ENCODE measurements at regions not wholly inside any gene's neighbourhood (a gene's known extent, or its start where the extent isn't known, plus 50 kb on each side); places are given as distances from the start of the nearest gene placed in this dataset.

- no peak for DNase-seq
These were observed 529.9 kb downstream of the TCERG1L start for GRCh38 chr10:130781623-130782022.

DNA sequence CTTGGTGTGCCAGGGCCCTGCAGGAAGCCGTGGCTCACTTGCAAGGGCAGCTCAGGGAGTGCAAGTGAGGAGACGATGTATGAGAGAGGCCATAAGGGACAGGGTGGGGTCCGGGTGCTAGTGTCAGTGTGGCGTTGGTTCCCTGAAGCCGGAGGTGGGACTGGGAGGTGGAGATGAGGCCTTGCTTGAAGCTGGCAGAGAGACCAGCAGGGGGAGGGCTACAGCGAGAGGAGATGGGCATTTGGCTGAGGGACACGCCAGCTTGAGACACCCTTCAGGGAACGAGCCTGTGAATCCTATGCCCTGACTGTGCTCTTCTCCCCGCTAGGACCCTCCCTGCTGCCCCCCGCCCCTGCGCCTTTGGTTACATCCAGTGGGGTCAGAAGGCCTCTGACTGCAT is 529.1 kb downstream of the TCERG1L start:
- no peak for DNase-seq

GRCh38 chr10:130784326-130784725 is 527.2 kb downstream of the TCERG1L start:
- no peak for DNase-seq

- DNase-seq: no peak
These were observed 525.1 kb downstream of the TCERG1L start for GRCh38 chr10:130786365-130786966.

DNA sequence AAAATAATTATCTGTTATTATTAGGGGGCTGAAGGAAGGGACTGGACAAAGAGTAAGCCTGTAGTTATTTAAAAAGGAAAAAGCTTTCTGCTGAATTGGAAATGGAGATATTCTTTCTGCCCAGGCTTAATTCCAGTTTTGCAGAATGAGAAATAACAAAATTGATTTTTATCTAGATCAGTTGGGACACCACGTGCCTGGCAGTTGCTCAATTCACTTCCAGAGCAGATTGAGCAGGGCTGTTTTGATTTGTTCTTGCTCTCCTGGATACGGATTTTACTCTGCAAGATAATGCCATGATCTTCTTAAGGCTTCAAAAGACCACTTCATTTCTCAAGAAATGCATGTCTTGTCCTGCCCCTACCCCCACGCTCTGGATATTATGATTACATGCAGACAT is 524.3 kb downstream of the TCERG1L start:
- no peak for DNase-seq

- DNase-seq: no peak
These were observed 523.7 kb downstream of the TCERG1L start for GRCh38 chr10:130787821-130788220.

- no peak for DNase-seq
These were observed 521.2 kb downstream of the TCERG1L start for GRCh38 chr10:130790339-130790738.

DNA sequence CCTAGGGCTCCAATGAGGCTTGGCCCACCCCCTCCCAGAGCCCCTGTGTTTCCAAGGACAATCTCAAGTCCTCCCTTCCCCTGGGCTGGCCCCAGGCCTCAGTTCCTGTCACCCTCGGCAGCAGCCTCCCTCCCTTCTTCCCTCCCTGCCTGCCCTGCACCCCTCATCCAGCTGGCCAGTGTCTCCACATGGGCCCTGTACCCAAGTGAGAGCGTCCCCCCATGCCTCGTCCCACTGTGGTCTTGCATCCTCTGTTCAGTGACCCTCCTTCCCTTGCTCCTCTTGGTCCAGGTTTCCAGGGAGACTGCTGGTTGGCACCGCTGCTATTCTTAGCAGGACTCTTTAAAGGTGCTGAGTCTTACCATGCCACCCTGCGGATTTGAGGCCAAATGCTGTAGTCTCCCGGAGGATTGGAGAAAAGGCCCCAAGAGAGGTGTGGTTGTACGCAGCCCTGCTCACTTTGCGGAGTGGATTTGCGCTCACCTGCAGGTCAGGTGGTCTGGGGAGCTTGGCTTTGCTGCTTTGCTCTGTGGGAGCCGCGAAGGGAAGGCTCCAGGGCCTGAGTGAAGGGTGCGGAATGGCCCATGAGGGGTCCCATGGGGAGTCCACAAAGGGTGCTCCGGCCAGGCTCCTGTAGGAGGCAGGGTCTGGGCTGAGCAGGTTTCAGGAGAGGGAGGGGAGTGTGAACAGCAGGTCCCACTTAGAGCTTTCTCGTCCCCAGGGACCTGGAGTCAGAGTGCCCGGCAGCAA is 519.2 kb downstream of the TCERG1L start:
- DNase-seq: no peak

DNA sequence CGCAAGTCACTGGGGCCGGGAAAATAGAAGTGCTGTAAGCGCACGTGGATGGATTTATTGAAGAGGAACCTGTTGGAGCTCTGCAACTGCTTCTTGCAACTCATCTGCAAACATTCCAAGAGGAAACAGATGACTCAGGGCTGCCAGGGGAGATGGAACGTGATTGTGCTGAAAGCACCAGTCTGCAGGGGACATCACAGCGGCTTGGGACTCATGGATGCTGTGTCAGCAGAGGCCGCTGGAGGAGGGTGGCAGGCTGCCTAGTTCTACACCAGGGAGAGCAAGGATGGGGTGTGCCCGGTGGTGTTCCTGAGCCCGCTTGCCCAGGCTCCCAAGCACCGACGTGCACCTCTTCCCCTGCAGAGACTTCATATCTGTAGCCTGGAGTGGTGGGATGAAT is 515.7 kb downstream of the TCERG1L start:
- DNase-seq: no peak

DNA sequence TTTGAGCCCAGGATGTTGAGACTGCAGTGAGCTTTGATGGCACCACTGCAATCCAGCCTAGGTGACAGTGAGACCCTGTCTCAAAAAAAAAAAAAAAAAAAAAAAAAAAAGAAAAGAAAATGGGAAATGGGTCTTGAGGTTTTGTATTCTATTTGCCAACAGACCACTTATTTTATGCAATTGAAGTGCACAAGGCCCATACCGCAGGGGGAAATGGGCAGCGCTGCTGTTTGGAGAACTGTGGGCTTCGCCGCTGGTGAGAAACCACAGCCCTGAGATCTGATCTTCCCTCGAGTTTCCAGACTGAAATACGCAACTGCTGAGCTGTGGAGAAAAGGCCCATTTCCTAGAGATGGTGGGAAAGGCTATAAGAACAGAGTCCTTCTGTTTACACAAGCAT is 512.0 kb downstream of the TCERG1L start:
- no peak for DNase-seq

DNA sequence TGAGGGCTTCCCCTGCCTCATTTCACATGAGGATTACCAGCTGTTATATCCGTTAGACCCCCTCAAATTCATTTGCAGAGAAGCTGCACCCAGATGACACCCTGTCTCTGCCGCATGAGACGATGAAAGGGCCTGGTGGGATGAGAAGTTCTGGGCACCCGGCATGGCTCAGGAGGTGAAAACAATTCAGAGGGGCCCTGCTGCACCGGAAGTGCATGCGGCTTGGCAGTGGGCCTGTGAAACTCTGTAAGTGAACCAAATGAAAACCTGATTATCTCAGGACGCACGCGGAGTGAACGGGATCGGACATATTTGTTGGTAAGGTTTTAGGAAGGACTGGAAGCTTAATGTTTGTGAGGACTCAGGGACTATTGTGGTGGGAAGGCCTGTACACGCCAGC is 511.2 kb downstream of the TCERG1L start:
- DNase-seq: no peak

- no peak for DNase-seq
These were observed 510.2 kb downstream of the TCERG1L start for GRCh38 chr10:130801276-130801675.

- DNase-seq: no peak
These were observed 509.7 kb downstream of the TCERG1L start for GRCh38 chr10:130801784-130802183.

GRCh38 chr10:130802301-130802700 is 509.2 kb downstream of the TCERG1L start:
- DNase-seq: no peak

DNA sequence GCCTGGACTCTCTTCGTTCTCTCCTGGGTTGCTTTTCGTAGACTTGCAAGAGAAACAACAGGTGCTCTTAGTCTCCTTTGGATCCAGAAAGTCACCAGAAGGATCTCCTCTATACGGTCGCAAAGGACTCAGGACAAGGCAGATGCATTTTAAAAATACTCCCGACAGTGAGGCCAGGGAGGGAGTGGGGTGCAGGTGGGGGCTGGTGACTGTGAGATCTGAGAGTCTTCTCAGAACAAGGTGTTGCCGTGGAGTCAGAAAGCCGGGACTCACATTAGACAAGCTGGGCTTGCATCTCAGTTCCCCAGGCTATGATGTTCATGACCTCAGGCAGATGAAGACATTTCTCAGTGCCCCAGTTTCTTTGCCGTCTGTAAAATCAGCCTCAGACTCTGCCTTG is 507.2 kb downstream of the TCERG1L start:
- no peak for DNase-seq

GRCh38 chr10:130804778-130805634 is 506.5 kb downstream of the TCERG1L start:
- DNase-seq: no peak

GRCh38 chr10:130805635-130806030 is 505.9 kb downstream of the TCERG1L start:
- DNase-seq: no peak

GRCh38 chr10:130806426-130806825 is 505.1 kb downstream of the TCERG1L start:
- no peak for DNase-seq

DNA sequence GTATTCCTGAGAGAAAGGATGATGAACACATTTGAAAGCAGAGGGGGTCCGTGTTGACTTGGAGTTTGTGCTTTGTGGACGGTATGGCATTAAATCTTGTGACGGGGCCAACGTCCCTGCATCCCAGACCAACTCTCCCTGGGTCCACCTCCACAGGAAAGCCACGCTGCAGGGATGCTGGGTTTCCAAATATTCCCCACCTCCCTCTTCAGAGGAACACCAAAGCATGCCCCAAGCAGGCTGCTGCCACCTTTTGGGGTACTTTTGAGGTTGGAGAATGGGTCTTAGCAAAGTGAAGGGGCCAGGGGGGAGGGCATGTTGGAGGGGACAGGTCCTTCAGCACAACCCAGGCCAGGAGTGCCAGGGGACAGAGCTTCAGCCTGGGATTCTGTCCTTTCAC is 504.4 kb downstream of the TCERG1L start:
- no peak for DNase-seq

DNA sequence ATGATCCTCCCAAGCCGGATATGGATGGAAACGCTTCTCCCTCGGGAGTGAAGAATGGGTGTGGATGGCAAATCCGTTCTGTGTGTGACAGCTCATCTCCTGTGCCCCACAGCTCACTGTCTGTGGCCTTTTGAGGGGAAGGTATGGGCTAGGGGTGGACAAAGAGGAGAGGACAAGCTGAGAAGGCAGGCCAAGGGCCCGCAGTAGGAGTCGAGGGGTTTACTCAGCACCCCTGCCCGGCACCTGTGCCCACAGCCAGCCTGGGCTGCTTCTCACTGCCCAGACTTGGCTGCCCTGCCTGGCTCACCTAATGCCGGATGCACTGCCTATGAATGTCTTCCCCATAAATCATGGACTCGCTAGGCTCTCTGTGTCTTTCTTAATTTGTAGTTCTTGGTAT is 503.8 kb downstream of the TCERG1L start:
- no peak for DNase-seq

DNA sequence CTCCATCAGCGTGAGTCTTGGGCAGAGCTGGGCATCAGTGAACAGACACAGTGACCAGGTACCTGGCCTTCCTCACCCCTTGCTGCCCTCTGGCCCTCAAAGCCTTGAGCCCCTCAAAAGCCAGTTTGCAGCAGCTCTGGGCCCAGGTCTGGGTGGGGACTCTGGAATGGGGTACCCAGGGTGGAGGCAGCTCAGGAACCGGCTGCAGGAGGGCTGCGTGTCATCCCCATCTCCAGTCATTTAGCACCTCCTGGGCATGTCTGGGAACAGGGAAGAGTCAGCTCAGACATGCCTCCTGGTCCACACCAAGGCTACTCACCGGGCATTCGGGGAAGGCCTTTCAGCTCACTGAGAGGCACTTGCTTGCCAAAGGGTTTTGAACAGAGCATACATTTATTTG is 503.3 kb downstream of the TCERG1L start:
- no peak for DNase-seq

- DNase-seq: no peak
These were observed 502.8 kb downstream of the TCERG1L start for GRCh38 chr10:130808686-130809085.

DNA sequence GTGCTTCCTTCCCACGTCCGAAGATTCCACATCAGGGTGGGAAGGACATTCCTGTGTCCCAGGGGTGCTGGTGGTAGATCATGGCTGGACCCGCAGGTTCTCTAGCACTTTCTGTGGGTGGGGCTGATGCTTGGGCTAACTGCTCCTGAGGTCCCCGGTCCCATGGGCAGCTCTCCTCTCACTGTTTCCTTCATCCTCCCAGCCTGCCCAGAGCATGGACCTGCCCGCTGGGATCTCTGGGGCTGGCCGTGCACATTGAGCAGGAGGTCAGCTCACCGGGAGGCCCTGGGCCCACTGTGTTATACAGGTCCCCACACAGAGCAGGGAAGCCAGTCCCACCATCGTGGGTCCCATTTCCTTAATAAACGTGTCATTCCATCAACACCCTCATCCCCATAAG is 502.3 kb downstream of the TCERG1L start:
- DNase-seq: no peak

Data from eye (tissue), 1 donor.